Peyer's patch (tissue), 4 donors: ENCODE measurements at regions not wholly inside any gene's neighbourhood (a gene's known extent, or its start where the extent isn't known, plus 50 kb on each side); places are given as distances from the start of the nearest gene placed in this dataset.
"Not testable (repeated sequence)": the region's sequence is repeated elsewhere in the genome, so short reads cannot be mapped to it uniquely, and the experiment has no call there.

Source experiments
- CTCF ChIP-seq, 6 experiments: fragments of 450-650 bp in 4 of 6; fragments of 200-600 bp in 2 of 6; sonication (generic) in 1 of 6; IDR thresholded peaks; one replicate each; pipeline ENCODE4 v1.5.1; 2017 to 2019; ENCODE audit warnings: antibody characterized with exemption in 6 of 6, mild to moderate bottlenecking in 3 of 6, moderate library complexity in 1 of 6
- POLR2A ChIP-seq, 2 donors: fragments of 450-650 bp; IDR thresholded peaks; one replicate each; pipeline ENCODE4 v1.5.1; 2017; ENCODE audit warnings: antibody characterized with exemption in 2 of 2, mild to moderate bottlenecking in 2 of 2, moderate library complexity in 2 of 2

- not testable (repeated sequence) for TF ChIP-seq CTCF, POLR2A (IDR thresholded peaks at IDR 0.05)
Measured at GRCh38 chr4:3904264-3904955, 138.2 kb downstream of the ADRA2C start.
